HEK293 (cell line): ENCODE measurements at regions not wholly inside any gene's neighbourhood (a gene's known extent, or its start where the extent isn't known, plus 50 kb on each side); places are given as distances from the start of the nearest gene placed in this dataset.

ENCODE experiments used
- SETDB1 ChIP-seq: IDR thresholded peaks from one replicate; pipeline ENCODE4 v1.6.1; 2017; ENCODE audit warnings: mild to moderate bottlenecking, low read length, moderate library complexity, mixed read lengths; ENCODE audit not compliant: insufficient read length
- YY2 ChIP-seq: fragments of 450-650 bp; formaldehyde crosslinking; IDR thresholded peaks from 2 replicates; pipeline ENCODE4 v1.5.1; 2016; ENCODE audit warnings: missing biosample characterization, missing genetic modification characterization
- ZNF132 ChIP-seq: fragments of 450-650 bp; formaldehyde crosslinking; IDR thresholded peaks from 2 replicates; pipeline ENCODE4 v1.5.1; 2017; ENCODE audit warnings: missing biosample characterization, missing genetic modification characterization, borderline replicate concordance

DNA sequence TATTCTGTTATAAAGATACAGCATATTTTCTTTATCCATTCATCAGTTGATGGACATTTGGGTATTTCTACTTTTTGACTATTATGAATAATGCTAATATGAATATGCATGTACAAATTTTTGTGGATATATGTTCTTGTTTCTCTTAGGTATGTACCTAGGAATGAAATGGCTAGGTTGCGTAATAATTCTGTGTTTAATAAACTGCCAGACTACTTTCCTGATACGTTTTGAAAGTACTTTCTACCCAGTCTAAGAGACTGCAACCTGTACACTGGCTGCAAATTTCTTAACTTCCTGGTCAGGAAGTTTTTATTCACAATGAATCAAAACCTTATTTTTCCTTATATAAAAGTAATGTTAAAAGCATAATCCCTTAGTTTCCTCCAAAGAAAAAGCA lies 93.9 kb upstream of the STARD4 start:
- TF ChIP-seq ZNF132 (tag by site-specific recombination): no peak
- TF ChIP-seq SETDB1: no peak
- TF ChIP-seq YY2 (tag by site-specific recombination): no peak
